HepG2 (cell line): ENCODE measurements at regions not wholly inside any gene's neighbourhood (a gene's known extent, or its start where the extent isn't known, plus 50 kb on each side); places are given as distances from the start of the nearest gene placed in this dataset.

Experiments used
- CBX5 ChIP-seq: sonication (generic); formaldehyde crosslinking; IDR thresholded peaks from 2 replicates; pipeline ENCODE4 v1.4.0; 2020; ENCODE audit warnings: missing genetic modification reagents, borderline replicate concordance
- EZH2 ChIP-seq: conservative IDR thresholded peaks from 2 replicates; pipeline ENCODE4 v1.6.1; 2012; ENCODE audit warnings: mild to moderate bottlenecking, low read depth, low read length, moderate library complexity
- HNRNPK ChIP-seq: fragments of 200-400 bp; formaldehyde crosslinking; IDR thresholded peaks from 2 replicates; pipeline ENCODE4 v1.6.1; 2018; ENCODE audit warnings: low read length, low read depth, moderate library complexity, mild to moderate bottlenecking; ENCODE audit not compliant: poor library complexity, severe bottlenecking
- RAD21 ChIP-seq: fragments of 450-650 bp; formaldehyde crosslinking; IDR thresholded peaks from 2 replicates; pipeline ENCODE4 v1.5.0; 2020; ENCODE audit warnings: mild to moderate bottlenecking
- ZNF24 ChIP-seq: fragments of 450-650 bp; IDR thresholded peaks from 2 replicates; pipeline ENCODE4 v1.6.1; 2017; ENCODE audit warnings: antibody characterized with exemption, mild to moderate bottlenecking
- ZNF556 ChIP-seq: sonication (generic); formaldehyde crosslinking; IDR thresholded peaks from 2 replicates; pipeline ENCODE4 v1.4.0; 2020; ENCODE audit warnings: mild to moderate bottlenecking, missing genetic modification reagents, borderline replicate concordance
- ZNF768 ChIP-seq: sonication (generic); formaldehyde crosslinking; IDR thresholded peaks from 2 replicates; pipeline ENCODE4 v1.4.0; 2020; ENCODE audit warnings: missing genetic modification reagents
- TF ChIP-seq, protein P1 (sequence below): sonication (generic); formaldehyde crosslinking; IDR thresholded peaks from 2 replicates; pipeline ENCODE4 v1.5.0; 2020; ENCODE audit warnings: mild to moderate bottlenecking, missing genetic modification reagents, moderate library complexity
- TF ChIP-seq, protein P2 (sequence below): sonication (generic); formaldehyde crosslinking; IDR thresholded peaks from 2 replicates; pipeline ENCODE4 v1.9.0; 2021; ENCODE audit warnings: missing genetic modification reagents, borderline replicate concordance

DNA sequence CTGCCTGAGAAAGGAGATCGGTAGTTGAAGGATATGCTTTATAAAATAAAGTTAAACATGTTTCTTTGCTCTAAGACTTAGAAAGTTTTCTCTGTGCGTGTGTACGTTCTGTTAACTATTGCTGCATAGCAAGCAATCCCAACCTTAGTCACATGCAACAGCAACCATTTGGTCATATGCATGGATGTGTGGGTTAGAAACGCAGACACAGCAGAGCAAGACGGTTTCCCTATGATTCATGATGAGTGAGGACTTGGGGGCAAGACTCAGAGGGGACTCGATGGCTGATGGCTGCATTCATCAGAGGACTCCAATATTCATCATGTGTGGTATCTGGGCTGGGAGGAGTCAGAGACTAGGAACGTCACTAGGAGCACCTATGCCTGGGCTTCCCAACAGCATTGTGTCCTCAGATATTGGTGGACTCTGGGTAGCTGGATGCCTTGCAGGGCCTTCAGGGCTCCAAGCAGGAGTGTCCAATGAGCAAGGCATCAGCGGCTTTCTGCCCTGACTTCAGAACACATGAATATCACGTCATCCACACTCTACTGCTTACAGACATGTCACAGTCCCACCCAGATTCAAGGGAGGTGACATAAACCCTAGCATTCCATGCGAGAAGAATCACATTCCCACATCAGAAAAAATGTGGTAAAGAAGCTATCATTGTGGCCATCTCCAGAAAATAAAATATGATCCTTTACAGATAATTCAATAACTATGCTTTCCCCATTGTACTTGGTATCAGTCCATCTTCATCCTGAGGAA lies 731.2 kb downstream of the TNS3 start:
- no peak for TF ChIP-seq EZH2
- TF ChIP-seq ZNF24: no peak
- no peak for TF ChIP-seq CBX5
- no peak for TF ChIP-seq HNRNPK
- no peak for TF ChIP-seq ZNF768 (CRISPR knock-in tag)
- no peak for TF ChIP-seq ZNF556
- TF ChIP-seq, protein P1, sequence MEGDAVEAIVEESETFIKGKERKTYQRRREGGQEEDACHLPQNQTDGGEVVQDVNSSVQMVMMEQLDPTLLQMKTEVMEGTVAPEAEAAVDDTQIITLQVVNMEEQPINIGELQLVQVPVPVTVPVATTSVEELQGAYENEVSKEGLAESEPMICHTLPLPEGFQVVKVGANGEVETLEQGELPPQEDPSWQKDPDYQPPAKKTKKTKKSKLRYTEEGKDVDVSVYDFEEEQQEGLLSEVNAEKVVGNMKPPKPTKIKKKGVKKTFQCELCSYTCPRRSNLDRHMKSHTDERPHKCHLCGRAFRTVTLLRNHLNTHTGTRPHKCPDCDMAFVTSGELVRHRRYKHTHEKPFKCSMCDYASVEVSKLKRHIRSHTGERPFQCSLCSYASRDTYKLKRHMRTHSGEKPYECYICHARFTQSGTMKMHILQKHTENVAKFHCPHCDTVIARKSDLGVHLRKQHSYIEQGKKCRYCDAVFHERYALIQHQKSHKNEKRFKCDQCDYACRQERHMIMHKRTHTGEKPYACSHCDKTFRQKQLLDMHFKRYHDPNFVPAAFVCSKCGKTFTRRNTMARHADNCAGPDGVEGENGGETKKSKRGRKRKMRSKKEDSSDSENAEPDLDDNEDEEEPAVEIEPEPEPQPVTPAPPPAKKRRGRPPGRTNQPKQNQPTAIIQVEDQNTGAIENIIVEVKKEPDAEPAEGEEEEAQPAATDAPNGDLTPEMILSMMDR (CRISPR knock-in tag): no peak
- TF ChIP-seq RAD21 (CRISPR knock-in tag): no peak
- TF ChIP-seq, protein P2, sequence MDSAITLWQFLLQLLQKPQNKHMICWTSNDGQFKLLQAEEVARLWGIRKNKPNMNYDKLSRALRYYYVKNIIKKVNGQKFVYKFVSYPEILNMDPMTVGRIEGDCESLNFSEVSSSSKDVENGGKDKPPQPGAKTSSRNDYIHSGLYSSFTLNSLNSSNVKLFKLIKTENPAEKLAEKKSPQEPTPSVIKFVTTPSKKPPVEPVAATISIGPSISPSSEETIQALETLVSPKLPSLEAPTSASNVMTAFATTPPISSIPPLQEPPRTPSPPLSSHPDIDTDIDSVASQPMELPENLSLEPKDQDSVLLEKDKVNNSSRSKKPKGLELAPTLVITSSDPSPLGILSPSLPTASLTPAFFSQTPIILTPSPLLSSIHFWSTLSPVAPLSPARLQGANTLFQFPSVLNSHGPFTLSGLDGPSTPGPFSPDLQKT (CRISPR knock-in tag): no peak
